ENCODE measurements at regions not wholly inside any gene's neighbourhood (a gene's known extent, or its start where the extent isn't known, plus 50 kb on each side); places are given as distances from the start of the nearest gene placed in this dataset.

GRCh38 chr2:168338803-168339437 lies 91.5 kb upstream of the STK39 start:
- intact Hi-C loops (cut with DNase I; ENCODE audit: low total_unique reads), result no loop called here
- no peak for DNase-seq
- Histone ChIP-seq H3K4me1 (peaks cover 0 to 8% (median 4%) of the 10 kb centered on the region in 4 donors), H3K27ac (no peak overlapping the region), H3K4me3 (no peak overlapping the region), H3K36me3 (no peaks in the 10 kb centered on the region), H3K9me3 (no peaks in the 10 kb centered on the region), H3K27me3 (no peaks in the 10 kb centered on the region)
- no peak for TF ChIP-seq POLR2A (IDR thresholded peaks at IDR 0.05)
- no peak for TF ChIP-seq EP300 (IDR thresholded peaks at IDR 0.05)
- TF ChIP-seq, protein P1, sequence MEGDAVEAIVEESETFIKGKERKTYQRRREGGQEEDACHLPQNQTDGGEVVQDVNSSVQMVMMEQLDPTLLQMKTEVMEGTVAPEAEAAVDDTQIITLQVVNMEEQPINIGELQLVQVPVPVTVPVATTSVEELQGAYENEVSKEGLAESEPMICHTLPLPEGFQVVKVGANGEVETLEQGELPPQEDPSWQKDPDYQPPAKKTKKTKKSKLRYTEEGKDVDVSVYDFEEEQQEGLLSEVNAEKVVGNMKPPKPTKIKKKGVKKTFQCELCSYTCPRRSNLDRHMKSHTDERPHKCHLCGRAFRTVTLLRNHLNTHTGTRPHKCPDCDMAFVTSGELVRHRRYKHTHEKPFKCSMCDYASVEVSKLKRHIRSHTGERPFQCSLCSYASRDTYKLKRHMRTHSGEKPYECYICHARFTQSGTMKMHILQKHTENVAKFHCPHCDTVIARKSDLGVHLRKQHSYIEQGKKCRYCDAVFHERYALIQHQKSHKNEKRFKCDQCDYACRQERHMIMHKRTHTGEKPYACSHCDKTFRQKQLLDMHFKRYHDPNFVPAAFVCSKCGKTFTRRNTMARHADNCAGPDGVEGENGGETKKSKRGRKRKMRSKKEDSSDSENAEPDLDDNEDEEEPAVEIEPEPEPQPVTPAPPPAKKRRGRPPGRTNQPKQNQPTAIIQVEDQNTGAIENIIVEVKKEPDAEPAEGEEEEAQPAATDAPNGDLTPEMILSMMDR (IDR thresholded peaks at IDR 0.05), result no peak
- TF ChIP-seq POLR2AphosphoS5 (IDR thresholded peaks at IDR 0.05), result no peak
- 37 to 71% (median 52%) methylated on average over 1 of the region's 1 CpG for WGBS, 5 donors

- Histone ChIP-seq H3K4me1 (peaks cover 0 to 8% (median 4%) of the 10 kb centered on the region in 4 donors), H3K36me3 (no peaks in the 10 kb centered on the region), H3K27me3 (no peaks in the 10 kb centered on the region), H3K4me3 (no peak overlapping the region), H3K27ac (no peak overlapping the region), H3K9me3 (no peaks in the 10 kb centered on the region)
- no peak for TF ChIP-seq POLR2AphosphoS5 (IDR thresholded peaks at IDR 0.05)
- DNase-seq, result no peak
- 94 to 98% (median 96%) methylated on average over 5 of the region's 5 CpGs for WGBS, 5 donors
- intact Hi-C loops (cut with DNase I; ENCODE audit: low total_unique reads), result loop anchor here (10.0 kb wide), 2 partner anchors 424 to 574 kb away; no protein-coding TSS in a partner anchor
Measured at GRCh38 chr2:168340931-168341330, 93.5 kb upstream of the STK39 start.

DNA sequence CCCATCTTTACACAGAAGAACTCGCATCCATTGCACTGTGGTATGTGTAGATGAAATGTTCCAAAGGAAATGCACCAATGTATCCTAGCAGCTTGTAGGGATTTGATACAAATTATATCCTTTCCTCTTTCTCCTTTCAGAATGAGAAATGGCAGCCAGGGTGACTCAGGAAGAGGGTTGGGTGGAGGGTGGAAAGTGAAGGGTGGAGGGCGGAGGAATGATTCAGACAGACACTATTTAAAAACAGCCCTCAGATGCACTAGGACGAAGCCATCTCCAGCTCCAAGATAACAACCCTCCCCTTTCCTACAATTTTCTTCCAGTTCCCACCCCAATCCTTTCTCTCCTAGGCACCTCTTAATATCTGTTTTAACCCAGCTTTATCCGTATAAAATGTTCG lies 96.2 kb upstream of the STK39 start:
- H3K4me1 ChIP-seq, result peaks cover 0 to 12% (median 11%) of the 10 kb centered on the region in 4 donors
- H3K4me3 ChIP-seq, result no peak overlapping the region
- no peak for DNase-seq
- TF ChIP-seq, protein P1 (IDR thresholded peaks at IDR 0.05), result no peak
- no peak for TF ChIP-seq POLR2AphosphoS5 (IDR thresholded peaks at IDR 0.05)
- TF ChIP-seq POLR2A (IDR thresholded peaks at IDR 0.05), result no peak
- no peak for TF ChIP-seq EP300 (IDR thresholded peaks at IDR 0.05)
- H3K27ac ChIP-seq, result no peak overlapping the region
- 83 to 92% (median 87%) methylated on average over 5 of the region's 5 CpGs for WGBS, 5 donors
- H3K27me3 ChIP-seq, result no peaks in the 10 kb centered on the region
- H3K36me3 ChIP-seq, result no peaks in the 10 kb centered on the region
- intact Hi-C loops (cut with DNase I; ENCODE audit: low total_unique reads), result loop anchor here (10.0 kb wide), 2 partner anchors 421 to 571 kb away; no protein-coding TSS in a partner anchor
- H3K9me3 ChIP-seq, result no peaks in the 10 kb centered on the region

- intact Hi-C loops (cut with DNase I; ENCODE audit: low total_unique reads), result loop anchor here (10.0 kb wide), 2 partner anchors 420 to 570 kb away; no protein-coding TSS in a partner anchor
- no peaks in the 10 kb centered on the region for H3K27me3 ChIP-seq
- H3K27ac ChIP-seq, result no peak overlapping the region
- no peak overlapping the region for H3K4me3 ChIP-seq
- H3K36me3 ChIP-seq, result no peaks in the 10 kb centered on the region
- DNase-seq, result no peak
- peaks cover 0 to 19% (median 14%) of the 10 kb centered on the region in 4 donors for H3K4me1 ChIP-seq
- TF ChIP-seq, protein P1 (IDR thresholded peaks at IDR 0.05), result no peak
- no peak for TF ChIP-seq POLR2AphosphoS5 (IDR thresholded peaks at IDR 0.05)
- no peaks in the 10 kb centered on the region for H3K9me3 ChIP-seq
- 91 to 96% (median 92%) methylated on average over 5 of the region's 5 CpGs for WGBS, 5 donors
Measured at GRCh38 chr2:168344706-168345105, 97.3 kb upstream of the STK39 start.

DNA sequence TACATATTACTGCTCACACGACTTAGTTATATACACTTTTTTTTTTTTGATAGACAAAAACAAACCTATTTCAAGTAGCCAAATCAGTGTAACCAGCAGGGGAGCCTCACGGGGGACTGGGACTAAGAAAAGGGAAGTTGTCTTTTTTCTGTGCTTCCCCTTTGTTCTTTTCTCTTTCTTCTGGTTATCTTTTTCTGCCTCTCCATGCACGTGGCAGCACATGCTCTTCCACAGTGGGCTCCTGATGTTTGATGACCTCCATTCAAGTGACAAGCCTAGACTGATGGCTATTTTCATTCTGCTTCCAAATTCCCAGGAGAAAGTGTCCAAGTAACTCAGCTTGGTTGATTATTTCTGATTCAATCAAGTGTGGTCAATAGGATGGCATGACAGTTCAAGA lies 98.2 kb upstream of the STK39 start:
- WGBS, 5 donors, result 43 to 58% (median 50%) methylated on average over 3 of the region's 3 CpGs
- Histone ChIP-seq H3K27ac (no peak overlapping the region), H3K27me3 (no peaks in the 10 kb centered on the region), H3K4me3 (no peak overlapping the region), H3K9me3 (no peaks in the 10 kb centered on the region), H3K4me1 (peaks cover 0 to 23% (median 18%) of the 10 kb centered on the region in 4 donors), H3K36me3 (no peaks in the 10 kb centered on the region)
- intact Hi-C loops (cut with DNase I; ENCODE audit: low total_unique reads), result loop anchor here (10.0 kb wide), 2 partner anchors 419 to 569 kb away; no protein-coding TSS in a partner anchor
- no peak for DNase-seq
- no peak for TF ChIP-seq POLR2A (IDR thresholded peaks at IDR 0.05)
- no peak for TF ChIP-seq EP300 (IDR thresholded peaks at IDR 0.05)
- no peak for TF ChIP-seq POLR2AphosphoS5 (IDR thresholded peaks at IDR 0.05)
- TF ChIP-seq, protein P1 (IDR thresholded peaks at IDR 0.05), result no peak
